HL-60 (cell line): ENCODE measurements at regions not wholly inside any gene's neighbourhood (a gene's known extent, or its start where the extent isn't known, plus 50 kb on each side); places are given as distances from the start of the nearest gene placed in this dataset.

Experiments
- GABPA ChIP-seq: IDR thresholded peaks from 2 replicates; pipeline ENCODE4 v1.6.1; 2012; ENCODE audit warnings: low read depth
- POLR2AphosphoS5 ChIP-seq: IDR thresholded peaks from 2 replicates; pipeline ENCODE4 v1.6.1; 2012; ENCODE audit warnings: low read depth
- REST ChIP-seq: IDR thresholded peaks from 2 replicates; pipeline ENCODE4 v1.6.1; 2012; ENCODE audit warnings: low read depth; ENCODE audit not compliant: insufficient replicate concordance
- SPI1 ChIP-seq: IDR thresholded peaks from 2 replicates; pipeline ENCODE4 v1.6.1; 2012; ENCODE audit warnings: low read depth, mild to moderate bottlenecking, borderline replicate concordance
- TF ChIP-seq, protein P1 (sequence below): IDR thresholded peaks from one replicate; pipeline ENCODE4 v1.5.1; 2011; ENCODE audit warnings: low read length, control low read depth, inconsistent platforms; ENCODE audit not compliant: insufficient read depth

- TF ChIP-seq POLR2AphosphoS5 (no peak), REST (no peak), GABPA (no peak), SPI1 (no peak)
- TF ChIP-seq, protein P1, sequence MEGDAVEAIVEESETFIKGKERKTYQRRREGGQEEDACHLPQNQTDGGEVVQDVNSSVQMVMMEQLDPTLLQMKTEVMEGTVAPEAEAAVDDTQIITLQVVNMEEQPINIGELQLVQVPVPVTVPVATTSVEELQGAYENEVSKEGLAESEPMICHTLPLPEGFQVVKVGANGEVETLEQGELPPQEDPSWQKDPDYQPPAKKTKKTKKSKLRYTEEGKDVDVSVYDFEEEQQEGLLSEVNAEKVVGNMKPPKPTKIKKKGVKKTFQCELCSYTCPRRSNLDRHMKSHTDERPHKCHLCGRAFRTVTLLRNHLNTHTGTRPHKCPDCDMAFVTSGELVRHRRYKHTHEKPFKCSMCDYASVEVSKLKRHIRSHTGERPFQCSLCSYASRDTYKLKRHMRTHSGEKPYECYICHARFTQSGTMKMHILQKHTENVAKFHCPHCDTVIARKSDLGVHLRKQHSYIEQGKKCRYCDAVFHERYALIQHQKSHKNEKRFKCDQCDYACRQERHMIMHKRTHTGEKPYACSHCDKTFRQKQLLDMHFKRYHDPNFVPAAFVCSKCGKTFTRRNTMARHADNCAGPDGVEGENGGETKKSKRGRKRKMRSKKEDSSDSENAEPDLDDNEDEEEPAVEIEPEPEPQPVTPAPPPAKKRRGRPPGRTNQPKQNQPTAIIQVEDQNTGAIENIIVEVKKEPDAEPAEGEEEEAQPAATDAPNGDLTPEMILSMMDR, result no peak
These were observed 144.0 kb upstream of the ZRANB2 start for GRCh38 chr1:71224741-71225377.
